OCI-LY7 (cell line): ENCODE measurements at regions not wholly inside any gene's neighbourhood (a gene's known extent, or its start where the extent isn't known, plus 50 kb on each side); places are given as distances from the start of the nearest gene placed in this dataset.

Experiments used
- BruUV-seq: library from RNA; stranded (reverse); fragments of 400-500 nt; replicated peaks from 2 replicates; lab custom pipeline; 2021; lab: Mats Ljungman, UMichigan
- CTCF ChIA-PET: fragments of 300-600 bp; sonication (Branson Sonifier 250); formaldehyde crosslinking; loops from one replicate; lab custom pipeline; 2022; ENCODE audit warnings: antibody characterized with exemption; ENCODE audit not compliant: unreplicated experiment; lab: Charles Lee
- POLR2A ChIA-PET: fragments of 300-600 bp; sonication (Branson Sonifier 250); formaldehyde crosslinking; loops from one replicate; lab custom pipeline; 2022; ENCODE audit warnings: antibody characterized with exemption; lab: Charles Lee
- DNase-seq: peaks from one replicate; pipeline ENCODE4 v3.0.0-alpha.2; 2015; ENCODE audit warnings: low spot score
- H2AFZ ChIP-seq: fragments of 200-600 bp; sonication (generic), shearing (Covaris generic); 2 replicates; pipeline ENCODE4 v1.6.1; 2014; ENCODE audit warnings: mild to moderate bottlenecking, antibody characterized with exemption, low read length, moderate library complexity
- H3K27ac ChIP-seq: fragments of 200-600 bp; sonication (generic); 2 replicates; pipeline ENCODE4 v1.5.1; 2014; ENCODE audit warnings: mixed run types, low read depth, mild to moderate bottlenecking, moderate library complexity, low read length, inconsistent platforms; ENCODE audit not compliant: poor library complexity, severe bottlenecking
- H3K36me3 ChIP-seq: fragments of 200-600 bp; sonication (generic); 2 replicates; pipeline ENCODE4 v1.6.1; 2014; ENCODE audit warnings: mild to moderate bottlenecking, antibody characterized with exemption, low read length, moderate library complexity, mixed read lengths; ENCODE audit not compliant: insufficient read depth
- H3K4me1 ChIP-seq: fragments of 200-600 bp; sonication (generic); 2 replicates; pipeline ENCODE4 v1.5.1; 2014; ENCODE audit warnings: mild to moderate bottlenecking, low read length; ENCODE audit not compliant: insufficient read depth, poor library complexity, severe bottlenecking
- H3K4me2 ChIP-seq: fragments of 200-600 bp; sonication (generic); 2 replicates; pipeline ENCODE4 v1.6.1; 2014; ENCODE audit warnings: mild to moderate bottlenecking, low read length
- H3K4me3 ChIP-seq: fragments of 200-600 bp; sonication (generic); 2 replicates; pipeline ENCODE4 v1.5.1; 2014; ENCODE audit warnings: mild to moderate bottlenecking, low read depth, low read length; ENCODE audit not compliant: poor library complexity, severe bottlenecking
- H3K79me2 ChIP-seq: fragments of 200-600 bp; sonication (generic); 2 replicates; pipeline ENCODE4 v1.6.1; 2016; ENCODE audit warnings: low read depth, mild to moderate bottlenecking, low read length, moderate library complexity, mixed read lengths; ENCODE audit not compliant: insufficient read depth
- H3K9me2 ChIP-seq: fragments of 200-600 bp; sonication (generic); 2 replicates; pipeline ENCODE4 v1.6.1; 2016; ENCODE audit warnings: mild to moderate bottlenecking, low read length, mixed read lengths; ENCODE audit not compliant: insufficient read depth
- H3K9me3 ChIP-seq: fragments of 200-600 bp; sonication (generic); 2 replicates; pipeline ENCODE4 v1.6.1; 2014; ENCODE audit warnings: mild to moderate bottlenecking, mixed run types, low read length, mixed read lengths
- H4K20me1 ChIP-seq: fragments of 200-600 bp; sonication (generic); 2 replicates; pipeline ENCODE4 v1.6.1; 2014; ENCODE audit warnings: mild to moderate bottlenecking, antibody characterized with exemption, low read length, moderate library complexity, mixed read lengths; ENCODE audit not compliant: insufficient read depth
- EZH2phosphoT487 ChIP-seq: fragments of 200-600 bp; sonication (generic); IDR thresholded peaks from 2 replicates; pipeline ENCODE4 v1.6.1; 2018; ENCODE audit warnings: low read depth, borderline replicate concordance, mild to moderate bottlenecking, mixed run types, antibody characterized with exemption, low read length, moderate library complexity, mixed read lengths
- intact Hi-C: fragments of 100-400 bp; cut with micrococcal nuclease; formaldehyde crosslinking; loops from one replicate; pipeline ENCODE4 v1.10.0; 2022; ENCODE audit not compliant: unreplicated experiment
- TF ChIP-seq, protein P1 (sequence below): fragments of 200-600 bp; sonication (generic); conservative IDR thresholded peaks from 2 replicates; pipeline ENCODE4 v1.5.1; 2014; ENCODE audit warnings: mild to moderate bottlenecking, antibody characterized with exemption, low read length, moderate library complexity, mixed read lengths

DNA sequence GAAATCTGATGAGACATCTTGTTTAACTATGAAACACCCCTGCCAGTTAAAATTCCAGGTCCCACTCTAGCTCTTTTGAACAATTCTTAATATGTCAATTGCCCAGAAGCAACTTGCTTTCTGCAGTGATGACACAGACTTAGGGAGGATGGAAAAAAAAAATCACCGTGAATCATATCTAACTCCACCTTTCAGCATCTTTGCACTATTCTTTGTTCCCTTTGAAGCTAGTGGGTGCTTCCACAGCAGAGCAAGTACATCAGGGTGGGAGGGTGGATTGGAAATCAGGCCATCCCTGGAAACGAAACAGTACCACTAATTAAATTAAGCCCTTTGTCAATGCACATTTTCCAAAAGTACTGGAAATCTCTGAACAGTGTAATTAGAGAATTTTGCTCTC, 324.3 kb upstream of the MEIS1 start:
- ChIA-PET CTCF (interaction anchor here (0.6 kb wide), 1 partner anchor 430 kb away, joined by 3 read pairs; no protein-coding TSS in a partner anchor), POLR2A (no interaction called here)
- H3K36me3 ChIP-seq = no peaks in the 10 kb centered on the region
- H3K4me2 ChIP-seq = no peak overlapping the region
- H2AFZ ChIP-seq = no peak overlapping the region
- H3K4me3 ChIP-seq = no peak overlapping the region
- H4K20me1 ChIP-seq = no peaks in the 10 kb centered on the region
- intact Hi-C loops = no loop called here
- no peaks in the 10 kb centered on the region for H3K9me3 ChIP-seq
- no peaks in the 10 kb centered on the region for H3K4me1 ChIP-seq
- H3K9me2 ChIP-seq = no peaks in the 10 kb centered on the region
- H3K79me2 ChIP-seq = no peaks in the 10 kb centered on the region
- H3K27ac ChIP-seq = no peak overlapping the region
- no TSS peak for BruUV-seq
- TF ChIP-seq EZH2phosphoT487 = no peak
- TF ChIP-seq, protein P1, sequence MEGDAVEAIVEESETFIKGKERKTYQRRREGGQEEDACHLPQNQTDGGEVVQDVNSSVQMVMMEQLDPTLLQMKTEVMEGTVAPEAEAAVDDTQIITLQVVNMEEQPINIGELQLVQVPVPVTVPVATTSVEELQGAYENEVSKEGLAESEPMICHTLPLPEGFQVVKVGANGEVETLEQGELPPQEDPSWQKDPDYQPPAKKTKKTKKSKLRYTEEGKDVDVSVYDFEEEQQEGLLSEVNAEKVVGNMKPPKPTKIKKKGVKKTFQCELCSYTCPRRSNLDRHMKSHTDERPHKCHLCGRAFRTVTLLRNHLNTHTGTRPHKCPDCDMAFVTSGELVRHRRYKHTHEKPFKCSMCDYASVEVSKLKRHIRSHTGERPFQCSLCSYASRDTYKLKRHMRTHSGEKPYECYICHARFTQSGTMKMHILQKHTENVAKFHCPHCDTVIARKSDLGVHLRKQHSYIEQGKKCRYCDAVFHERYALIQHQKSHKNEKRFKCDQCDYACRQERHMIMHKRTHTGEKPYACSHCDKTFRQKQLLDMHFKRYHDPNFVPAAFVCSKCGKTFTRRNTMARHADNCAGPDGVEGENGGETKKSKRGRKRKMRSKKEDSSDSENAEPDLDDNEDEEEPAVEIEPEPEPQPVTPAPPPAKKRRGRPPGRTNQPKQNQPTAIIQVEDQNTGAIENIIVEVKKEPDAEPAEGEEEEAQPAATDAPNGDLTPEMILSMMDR = no peak
- DNase-seq = no peak

DNA sequence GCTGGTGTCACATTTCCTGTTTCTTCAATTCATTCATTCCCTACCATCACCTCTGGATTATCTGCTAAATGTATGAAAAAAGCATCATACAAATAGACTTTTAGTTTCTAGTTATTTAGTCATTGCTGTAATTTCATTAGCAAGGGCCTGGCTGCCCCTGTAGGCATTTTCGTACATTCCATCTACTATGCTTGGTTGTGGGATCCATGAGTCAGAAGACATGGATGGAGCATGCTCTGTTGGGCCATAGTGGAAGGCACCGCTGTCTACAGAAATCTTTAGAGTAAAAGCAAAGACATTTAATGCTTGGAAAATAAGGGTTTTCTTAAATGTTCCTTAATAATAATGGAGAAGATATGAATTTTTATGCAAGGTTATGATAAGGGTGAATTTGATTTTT, 324.8 kb upstream of the MEIS1 start:
- Histone ChIP-seq H4K20me1 (no peaks in the 10 kb centered on the region), H3K4me2 (no peak overlapping the region), H3K9me3 (no peaks in the 10 kb centered on the region), H2AFZ (no peak overlapping the region), H3K4me3 (no peak overlapping the region), H3K36me3 (no peaks in the 10 kb centered on the region), H3K79me2 (no peaks in the 10 kb centered on the region), H3K9me2 (no peaks in the 10 kb centered on the region), H3K27ac (no peak overlapping the region), H3K4me1 (no peaks in the 10 kb centered on the region)
- ChIA-PET POLR2A (no interaction called here), CTCF (interaction anchor here (0.6 kb wide), 1 partner anchor 429 kb away, joined by 3 read pairs; no protein-coding TSS in a partner anchor)
- no peak for DNase-seq
- no peak for TF ChIP-seq EZH2phosphoT487
- TF ChIP-seq, protein P1 = no peak
- intact Hi-C loops = no loop called here
- BruUV-seq = no TSS peak

DNA sequence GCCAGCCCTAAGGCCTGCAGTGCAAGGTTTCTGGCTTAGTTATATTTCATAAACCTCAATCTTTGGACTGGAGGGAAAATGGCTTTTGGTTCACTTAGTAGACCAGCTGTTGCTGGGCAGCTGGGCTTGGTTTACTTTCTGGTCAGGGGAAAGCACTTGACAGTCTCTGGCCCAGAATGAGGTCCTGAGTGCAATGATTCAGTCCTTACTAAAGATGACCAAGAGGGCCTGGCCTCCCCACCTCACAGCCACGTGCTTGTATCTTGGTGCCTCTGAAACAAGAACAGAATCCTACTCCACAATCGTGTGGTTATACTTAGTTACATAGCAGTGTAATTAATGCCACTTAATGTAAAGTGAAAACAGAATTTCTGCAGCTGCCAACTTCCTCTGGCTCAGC, 325.5 kb upstream of the MEIS1 start:
- no TSS peak for BruUV-seq
- Histone ChIP-seq H2AFZ (no peak overlapping the region), H3K4me3 (no peak overlapping the region), H3K36me3 (no peaks in the 10 kb centered on the region), H3K79me2 (no peaks in the 10 kb centered on the region), H3K9me3 (no peaks in the 10 kb centered on the region), H3K4me2 (no peak overlapping the region), H3K9me2 (no peaks in the 10 kb centered on the region), H4K20me1 (no peaks in the 10 kb centered on the region), H3K27ac (no peak overlapping the region), H3K4me1 (no peaks in the 10 kb centered on the region)
- ChIA-PET CTCF (no interaction called here), POLR2A (no interaction called here)
- DNase-seq = no peak
- intact Hi-C loops = no loop called here
- TF ChIP-seq, protein P1 = no peak
- TF ChIP-seq EZH2phosphoT487 = no peak
